ENCODE measurements at regions not wholly inside any gene's neighbourhood (a gene's known extent, or its start where the extent isn't known, plus 50 kb on each side); places are given as distances from the start of the nearest gene placed in this dataset.

DNA sequence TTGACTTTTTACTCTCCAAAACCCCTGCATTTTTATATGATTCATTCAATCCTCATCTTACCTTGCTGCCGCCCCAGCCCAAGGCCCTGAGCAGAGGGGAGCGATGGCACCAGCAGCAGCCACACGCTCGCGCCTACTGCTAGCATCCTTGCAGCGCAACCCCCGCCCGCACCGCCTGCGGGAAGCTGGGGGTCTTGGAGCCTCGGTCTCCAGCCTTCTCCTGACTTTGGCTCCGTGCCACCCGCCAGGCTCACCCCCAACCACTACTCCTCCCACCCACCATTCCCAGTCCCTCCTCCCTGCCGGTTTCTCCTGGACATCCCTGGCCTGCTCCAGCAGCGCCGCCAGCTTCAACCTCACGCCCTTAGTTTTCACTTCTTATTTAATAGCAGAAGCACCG is 76.6 kb downstream of the RPE65 start:
- TF ChIP-seq CTCF (IDR thresholded peaks at IDR 0.05) (no peak), EZH2 (IDR thresholded peaks at IDR 0.05; ENCODE audit: borderline replicate concordance, insufficient read depth, low read depth, low read length, poor library complexity, severe bottlenecking) (no peak)

Data from B cell (primary cell).